Immature natural killer cell (primary cell): ENCODE measurements at regions not wholly inside any gene's neighbourhood (a gene's known extent, or its start where the extent isn't known, plus 50 kb on each side); places are given as distances from the start of the nearest gene placed in this dataset.

Experiments
- DNase-seq, 3 donors: peaks; one replicate each; pipeline ENCODE4 v3.0.0; 2022; ENCODE audit warnings: mixed read lengths in 1 of 3
- H3K27ac Mint-ChIP-seq, 6 donors: one replicate each; pipeline ENCODE4 v1.8.0; 2020; ENCODE audit warnings: mixed read lengths in 6 of 6, mild to moderate bottlenecking in 5 of 6, inconsistent platforms in 4 of 6, moderate library complexity in 3 of 6
- H3K27me3 Mint-ChIP-seq, 3 donors: one replicate each; pipeline ENCODE4 v1.8.0; 2020 to 2021; ENCODE audit warnings: low read depth in 3 of 3, mild to moderate bottlenecking in 3 of 3, mixed read lengths in 3 of 3, moderate library complexity in 3 of 3, inconsistent platforms in 1 of 3
- H3K36me3 Mint-ChIP-seq, 3 donors: one replicate each; pipeline ENCODE4 v1.8.0; 2020; ENCODE audit warnings: mixed read lengths in 3 of 3, inconsistent platforms in 2 of 3, mild to moderate bottlenecking in 2 of 3
- H3K4me1 Mint-ChIP-seq, 2 donors: one replicate each; pipeline ENCODE4 v1.8.0; 2020; ENCODE audit warnings: inconsistent platforms in 2 of 2, mild to moderate bottlenecking in 2 of 2, mixed read lengths in 2 of 2, moderate library complexity in 1 of 2
- H3K4me3 Mint-ChIP-seq, 5 donors: one replicate each; pipeline ENCODE4 v1.8.0; 2020; ENCODE audit warnings: mild to moderate bottlenecking in 5 of 5, mixed read lengths in 5 of 5, inconsistent platforms in 3 of 5, moderate library complexity in 3 of 5
- H3K9me3 Mint-ChIP-seq, 6 donors: one replicate each; pipeline ENCODE4 v1.8.0; 2020; ENCODE audit warnings: mild to moderate bottlenecking in 6 of 6, mixed read lengths in 6 of 6, inconsistent platforms in 4 of 6, moderate library complexity in 3 of 6

- Mint-ChIP-seq H3K4me3 (no peak overlapping the region), H3K4me1 (no peaks in the 10 kb centered on the region), H3K27ac (no peak overlapping the region), H3K9me3 (no peaks in the 10 kb centered on the region), H3K36me3 (no peaks in the 10 kb centered on the region), H3K27me3 (peaks cover 3% of the 10 kb centered on the region in 3 donors)
- DNase-seq = no peak
These were observed 213.1 kb downstream of the C7orf25 start for GRCh38 chr7:42698600-42699374.

- Mint-ChIP-seq H3K27ac (no peak overlapping the region), H3K9me3 (no peaks in the 10 kb centered on the region), H3K27me3 (peaks cover 3 to 4% (median 3%) of the 10 kb centered on the region in 3 donors), H3K36me3 (no peaks in the 10 kb centered on the region), H3K4me1 (no peaks in the 10 kb centered on the region), H3K4me3 (no peak overlapping the region)
- DNase-seq = no peak
These were observed 216.9 kb downstream of the C7orf25 start for GRCh38 chr7:42694894-42695507.

GRCh38 chr7:42693722-42694121 lies 218.1 kb downstream of the C7orf25 start:
- H3K36me3 Mint-ChIP-seq = no peaks in the 10 kb centered on the region
- no peak for DNase-seq
- no peak overlapping the region for H3K4me3 Mint-ChIP-seq
- no peaks in the 10 kb centered on the region for H3K9me3 Mint-ChIP-seq
- H3K4me1 Mint-ChIP-seq = no peaks in the 10 kb centered on the region
- H3K27ac Mint-ChIP-seq = no peak overlapping the region
- peaks cover 3 to 4% (median 3%) of the 10 kb centered on the region in 3 donors for H3K27me3 Mint-ChIP-seq

- Mint-ChIP-seq H3K4me1 (no peaks in the 10 kb centered on the region), H3K27me3 (peaks cover 3 to 4% (median 3%) of the 10 kb centered on the region in 3 donors), H3K4me3 (no peak overlapping the region), H3K36me3 (no peaks in the 10 kb centered on the region), H3K9me3 (no peaks in the 10 kb centered on the region), H3K27ac (no peak overlapping the region)
- DNase-seq = no peak
These were observed 219.2 kb downstream of the C7orf25 start for GRCh38 chr7:42692621-42693020.

GRCh38 chr7:42690794-42691639 lies 220.9 kb downstream of the C7orf25 start:
- H3K4me3 Mint-ChIP-seq = no peak overlapping the region
- H3K9me3 Mint-ChIP-seq = peaks cover 0 to 2% (median 0%) of the 10 kb centered on the region in 6 donors

GRCh38 chr7:42689626-42690025 lies 222.2 kb downstream of the C7orf25 start:
- no peak overlapping the region for H3K27ac Mint-ChIP-seq
- no peak overlapping the region for H3K4me3 Mint-ChIP-seq
- no peaks in the 10 kb centered on the region for H3K36me3 Mint-ChIP-seq
- peaks cover 0 to 4% (median 3%) of the 10 kb centered on the region in 3 donors for H3K27me3 Mint-ChIP-seq
- peaks cover 0 to 2% (median 0%) of the 10 kb centered on the region in 6 donors for H3K9me3 Mint-ChIP-seq
- DNase-seq = no peak
- H3K4me1 Mint-ChIP-seq = no peaks in the 10 kb centered on the region

More at GRCh38 chr7:42690794-42691639, 220.9 kb downstream of the C7orf25 start:
- no peak for DNase-seq
- peaks cover 0 to 1% (median 0%) of the 10 kb centered on the region in 3 donors for H3K27me3 Mint-ChIP-seq
- H3K27ac Mint-ChIP-seq = no peak overlapping the region
- no peaks in the 10 kb centered on the region for H3K36me3 Mint-ChIP-seq
- no peaks in the 10 kb centered on the region for H3K4me1 Mint-ChIP-seq

GRCh38 chr7:42688056-42688371 lies 223.9 kb downstream of the C7orf25 start:
- no peaks in the 10 kb centered on the region for H3K4me1 Mint-ChIP-seq
- H3K27ac Mint-ChIP-seq = no peak overlapping the region
- H3K27me3 Mint-ChIP-seq = peaks cover 0 to 4% (median 3%) of the 10 kb centered on the region in 3 donors

GRCh38 chr7:42687211-42688055 lies 224.4 kb downstream of the C7orf25 start:
- H3K27me3 Mint-ChIP-seq = peaks cover 0 to 4% (median 3%) of the 10 kb centered on the region in 3 donors
- H3K9me3 Mint-ChIP-seq = peaks cover 0 to 2% (median 0%) of the 10 kb centered on the region in 6 donors
- H3K27ac Mint-ChIP-seq = no peak overlapping the region
- H3K4me1 Mint-ChIP-seq = no peaks in the 10 kb centered on the region
- no peak for DNase-seq
- no peak overlapping the region for H3K4me3 Mint-ChIP-seq
- no peaks in the 10 kb centered on the region for H3K36me3 Mint-ChIP-seq

More at GRCh38 chr7:42688056-42688371, 223.9 kb downstream of the C7orf25 start:
- DNase-seq = no peak
- Mint-ChIP-seq H3K9me3 (peaks cover 0 to 2% (median 0%) of the 10 kb centered on the region in 6 donors), H3K4me3 (no peak overlapping the region), H3K36me3 (no peaks in the 10 kb centered on the region)

- H3K36me3 Mint-ChIP-seq = no peaks in the 10 kb centered on the region
- H3K27me3 Mint-ChIP-seq = peaks cover 0 to 4% (median 3%) of the 10 kb centered on the region in 3 donors
- DNase-seq = no peak
- H3K9me3 Mint-ChIP-seq = peaks cover 0 to 2% (median 0%) of the 10 kb centered on the region in 6 donors
- no peaks in the 10 kb centered on the region for H3K4me1 Mint-ChIP-seq
- H3K27ac Mint-ChIP-seq = no peak overlapping the region
- H3K4me3 Mint-ChIP-seq = no peak overlapping the region
These were observed 225.2 kb downstream of the C7orf25 start for GRCh38 chr7:42686594-42687156.

GRCh38 chr7:42685911-42686310 lies 226.0 kb downstream of the C7orf25 start:
- Mint-ChIP-seq H3K4me3 (no peak overlapping the region), H3K9me3 (peaks cover 0 to 2% (median 0%) of the 10 kb centered on the region in 6 donors), H3K27me3 (peaks cover 0 to 4% (median 3%) of the 10 kb centered on the region in 3 donors), H3K27ac (no peak overlapping the region), H3K36me3 (no peaks in the 10 kb centered on the region), H3K4me1 (no peaks in the 10 kb centered on the region)
- no peak for DNase-seq

- H3K4me3 Mint-ChIP-seq = no peak overlapping the region
- peaks cover 0 to 6% (median 0%) of the 10 kb centered on the region in 6 donors for H3K9me3 Mint-ChIP-seq
- DNase-seq = no peak
- H3K27me3 Mint-ChIP-seq = no peaks in the 10 kb centered on the region
- H3K36me3 Mint-ChIP-seq = no peaks in the 10 kb centered on the region
- H3K27ac Mint-ChIP-seq = no peak overlapping the region
- no peaks in the 10 kb centered on the region for H3K4me1 Mint-ChIP-seq
These were observed 233.8 kb downstream of the C7orf25 start for GRCh38 chr7:42677751-42678699.

GRCh38 chr7:42674541-42674940 lies 237.3 kb downstream of the C7orf25 start:
- Mint-ChIP-seq H3K4me3 (no peak overlapping the region), H3K27me3 (no peaks in the 10 kb centered on the region), H3K36me3 (no peaks in the 10 kb centered on the region), H3K27ac (no peak overlapping the region), H3K9me3 (no peaks in the 10 kb centered on the region), H3K4me1 (no peaks in the 10 kb centered on the region)
- DNase-seq = no peak
